ENCODE measurements at regions not wholly inside any gene's neighbourhood (a gene's known extent, or its start where the extent isn't known, plus 50 kb on each side); places are given as distances from the start of the nearest gene placed in this dataset.

GRCh38 chr12:58764100-58764953 lies 156.0 kb downstream of the LRIG3 start:
- TF ChIP-seq, protein P1, sequence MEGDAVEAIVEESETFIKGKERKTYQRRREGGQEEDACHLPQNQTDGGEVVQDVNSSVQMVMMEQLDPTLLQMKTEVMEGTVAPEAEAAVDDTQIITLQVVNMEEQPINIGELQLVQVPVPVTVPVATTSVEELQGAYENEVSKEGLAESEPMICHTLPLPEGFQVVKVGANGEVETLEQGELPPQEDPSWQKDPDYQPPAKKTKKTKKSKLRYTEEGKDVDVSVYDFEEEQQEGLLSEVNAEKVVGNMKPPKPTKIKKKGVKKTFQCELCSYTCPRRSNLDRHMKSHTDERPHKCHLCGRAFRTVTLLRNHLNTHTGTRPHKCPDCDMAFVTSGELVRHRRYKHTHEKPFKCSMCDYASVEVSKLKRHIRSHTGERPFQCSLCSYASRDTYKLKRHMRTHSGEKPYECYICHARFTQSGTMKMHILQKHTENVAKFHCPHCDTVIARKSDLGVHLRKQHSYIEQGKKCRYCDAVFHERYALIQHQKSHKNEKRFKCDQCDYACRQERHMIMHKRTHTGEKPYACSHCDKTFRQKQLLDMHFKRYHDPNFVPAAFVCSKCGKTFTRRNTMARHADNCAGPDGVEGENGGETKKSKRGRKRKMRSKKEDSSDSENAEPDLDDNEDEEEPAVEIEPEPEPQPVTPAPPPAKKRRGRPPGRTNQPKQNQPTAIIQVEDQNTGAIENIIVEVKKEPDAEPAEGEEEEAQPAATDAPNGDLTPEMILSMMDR (conservative IDR thresholded peaks at IDR 0.05 in 1 of 2, IDR thresholded peaks at IDR 0.05 in 1 of 2; ENCODE audit: extremely low read depth in 1 of 2, insufficient read depth in 1 of 2, low read depth in 1 of 2, low read length in 2 of 2), result no peak
- no peak for TF ChIP-seq EZH2 (IDR thresholded peaks at IDR 0.05; ENCODE audit: borderline replicate concordance, low read length)

Measured in mammary epithelial cell (primary cell).